SIG-M5 treated with dmso at 0.1 percent for 504 hours (cell line): ENCODE measurements at regions not wholly inside any gene's neighbourhood (a gene's known extent, or its start where the extent isn't known, plus 50 kb on each side); places are given as distances from the start of the nearest gene placed in this dataset.
"Not testable (repeated sequence)": the region's sequence is repeated elsewhere in the genome, so short reads cannot be mapped to it uniquely, and the experiment has no call there.

Source experiments
- DNase-seq: peaks from one replicate; lab custom pipeline; 2025; ENCODE audit not compliant: unreplicated experiment; lab: John Stamatoyannopoulos, UW

GRCh38 chr20:52340036-52340634, 148.6 kb upstream of the ZFP64 start:
- no peak for DNase-seq

GRCh38 chr20:52332649-52333250, 141.2 kb upstream of the ZFP64 start:
- DNase-seq: no peak

GRCh38 chr20:52332230-52332629, 140.7 kb upstream of the ZFP64 start:
- DNase-seq: no peak

GRCh38 chr20:52331655-52332054, 140.1 kb upstream of the ZFP64 start:
- DNase-seq: no peak

GRCh38 chr20:52321396-52321795, 129.8 kb upstream of the ZFP64 start:
- DNase-seq: no peak

GRCh38 chr20:52318651-52319050, 127.1 kb upstream of the ZFP64 start:
- no peak for DNase-seq

GRCh38 chr20:52313341-52313963, 121.9 kb upstream of the ZFP64 start:
- DNase-seq: peak; percentile 27

GRCh38 chr20:52312132-52312729, 120.7 kb upstream of the ZFP64 start:
- DNase-seq: peak; percentile 61

- no peak for DNase-seq
These were observed 119.7 kb upstream of the ZFP64 start for GRCh38 chr20:52311209-52311794.

- no peak for DNase-seq
These were observed 117.6 kb upstream of the ZFP64 start for GRCh38 chr20:52309181-52309580.

GRCh38 chr20:52306477-52306876, 114.9 kb upstream of the ZFP64 start:
- no peak for DNase-seq

- DNase-seq: no peak
These were observed 114.3 kb upstream of the ZFP64 start for GRCh38 chr20:52305858-52306257.

GRCh38 chr20:52305024-52305645, 113.6 kb upstream of the ZFP64 start:
- DNase-seq: no peak

- no peak for DNase-seq
These were observed 111.8 kb upstream of the ZFP64 start for GRCh38 chr20:52303281-52303950.

GRCh38 chr20:52302736-52303135, 111.2 kb upstream of the ZFP64 start:
- DNase-seq: no peak

GRCh38 chr20:52302051-52302450, 110.5 kb upstream of the ZFP64 start:
- not testable (repeated sequence) for DNase-seq

GRCh38 chr20:52295556-52295955, 104.0 kb upstream of the ZFP64 start:
- no peak for DNase-seq

GRCh38 chr20:52294106-52294628, 102.6 kb upstream of the ZFP64 start:
- no peak for DNase-seq

- no peak for DNase-seq
These were observed 99.5 kb upstream of the ZFP64 start for GRCh38 chr20:52291109-52291508.

GRCh38 chr20:52290569-52290968, 99.0 kb upstream of the ZFP64 start:
- no peak for DNase-seq
